ENCODE measurements at regions not wholly inside any gene's neighbourhood (a gene's known extent, or its start where the extent isn't known, plus 50 kb on each side); places are given as distances from the start of the nearest gene placed in this dataset.
"Not testable (repeated sequence)": the region's sequence is repeated elsewhere in the genome, so short reads cannot be mapped to it uniquely, and the experiment has no call there.

DNA sequence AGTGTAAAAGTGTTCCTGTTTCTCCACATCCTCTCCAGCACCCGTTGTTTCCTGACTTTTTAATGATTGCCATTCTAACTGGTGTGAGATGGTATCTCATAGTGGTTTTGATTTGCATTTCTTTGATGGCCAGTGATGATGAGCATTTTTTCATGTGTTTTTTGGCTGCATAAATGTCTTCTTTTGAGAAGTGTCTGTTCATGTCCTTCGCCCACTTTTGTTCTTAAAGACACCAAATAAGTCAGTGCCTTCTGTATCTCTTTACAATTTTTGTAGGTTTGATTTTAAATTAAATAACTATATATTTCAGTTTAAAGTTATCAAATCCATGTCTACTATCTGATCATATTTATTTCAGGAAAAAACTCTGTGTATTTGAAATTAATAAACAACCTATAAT lies 202.4 kb upstream of the ZNF322 start:
- H4K8ac ChIP-seq (replicated peaks; ENCODE audit: insufficient read length, low read depth, low read length); H3K27me3 ChIP-seq (ENCODE audit: insufficient read depth, low read length); H2BK12ac ChIP-seq (ENCODE audit: insufficient read length, low read depth, low read length); H3K79me2 ChIP-seq (ENCODE audit: insufficient read depth, low read length); H3K4me2 ChIP-seq (ENCODE audit: insufficient read depth, insufficient read length, low read length); H3K27me3 Mint-ChIP-seq (ENCODE audit: low read depth); H3K27ac ChIP-seq (ENCODE audit: insufficient read length, low read depth, low read length); H2BK20ac ChIP-seq (ENCODE audit: low read depth, low read length, poor library complexity, severe bottlenecking); H3K4me1 Mint-ChIP-seq; H3K4me1 ChIP-seq (ENCODE audit: insufficient read depth, low read length); H2BK15ac ChIP-seq (ENCODE audit: low read depth, low read length); H2AK5ac ChIP-seq (ENCODE audit: insufficient read length, low read length); H3K79me1 ChIP-seq (ENCODE audit: insufficient read depth, low read depth, low read length, poor library complexity, severe bottlenecking); H3K4me3 Mint-ChIP-seq; DNase-seq; H2BK5ac ChIP-seq (ENCODE audit: insufficient read length, low read length); H2AFZ ChIP-seq (ENCODE audit: low read length); H3K9me3 ChIP-seq (ENCODE audit: control insufficient read depth, low read depth, low read length); H3K9ac ChIP-seq (ENCODE audit: extremely low read depth, insufficient read length, low read length); H3K36me3 Mint-ChIP-seq (ENCODE audit: insufficient read depth in 1 of 3, low read depth in 3 of 3); H3K56ac ChIP-seq (ENCODE audit: insufficient read length, low read depth, low read length); H4K20me1 ChIP-seq (ENCODE audit: control insufficient read depth, insufficient read depth, insufficient read length); H3K14ac ChIP-seq (ENCODE audit: insufficient read depth, low read length); H3K9me3 Mint-ChIP-seq; H3K23me2 ChIP-seq (ENCODE audit: insufficient read length, low read depth, low read length, poor library complexity, severe bottlenecking); H4K5ac ChIP-seq (ENCODE audit: insufficient read length, low read depth, low read length); H3K23ac ChIP-seq (ENCODE audit: insufficient read length, low read depth, low read length); H3K27ac Mint-ChIP-seq; H2BK120ac ChIP-seq (ENCODE audit: low read depth, low read length, poor library complexity, severe bottlenecking); H3K4ac ChIP-seq (ENCODE audit: low read depth, low read length); H3T11ph ChIP-seq (ENCODE audit: low read length); H3K18ac ChIP-seq (ENCODE audit: insufficient read length, low read depth, low read length); H4K91ac ChIP-seq (ENCODE audit: insufficient read length, low read depth, low read length): not testable (repeated sequence)
- no CpG with 5 or more reads among the region's 2 CpGs for WGBS (ENCODE audit: extremely low coverage, insufficient read length, low lambda C conversion rate)

DNA sequence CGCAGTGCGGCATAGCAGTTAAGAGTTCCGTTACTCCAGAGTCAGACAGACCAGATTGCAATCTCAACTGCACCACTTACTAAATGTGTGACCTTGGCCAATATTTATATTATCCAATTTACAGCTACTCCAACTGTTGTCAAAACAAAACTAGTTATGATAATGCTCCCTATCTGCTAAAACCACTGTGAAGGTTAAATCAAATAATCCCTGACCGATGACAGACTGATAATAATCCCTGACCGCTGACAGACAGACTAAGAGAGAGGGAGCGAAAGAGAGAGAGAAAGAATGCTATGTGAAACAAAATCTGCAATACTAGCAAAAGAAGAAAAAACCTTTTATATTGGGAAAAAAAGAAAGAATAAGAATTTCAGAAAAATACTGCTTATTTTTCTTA lies 204.1 kb upstream of the ZNF322 start:
- not testable (repeated sequence) for H3K56ac ChIP-seq (ENCODE audit: insufficient read length, low read depth, low read length); H3K27me3 Mint-ChIP-seq (ENCODE audit: low read depth); H2AK5ac ChIP-seq (ENCODE audit: insufficient read length, low read length); H3K14ac ChIP-seq (ENCODE audit: insufficient read depth, low read length); H2BK120ac ChIP-seq (ENCODE audit: low read depth, low read length, poor library complexity, severe bottlenecking); H2AFZ ChIP-seq (ENCODE audit: low read length); H3K79me2 ChIP-seq (ENCODE audit: insufficient read depth, low read length); H3T11ph ChIP-seq (ENCODE audit: low read length); H4K20me1 ChIP-seq (ENCODE audit: control insufficient read depth, insufficient read depth, insufficient read length); H3K27ac ChIP-seq (ENCODE audit: insufficient read length, low read depth, low read length); DNase-seq; H3K4me1 Mint-ChIP-seq; H3K23ac ChIP-seq (ENCODE audit: insufficient read length, low read depth, low read length); H4K8ac ChIP-seq (replicated peaks; ENCODE audit: insufficient read length, low read depth, low read length); H4K91ac ChIP-seq (ENCODE audit: insufficient read length, low read depth, low read length); H2BK15ac ChIP-seq (ENCODE audit: low read depth, low read length); H3K4me1 ChIP-seq (ENCODE audit: insufficient read depth, low read length); H3K4me3 Mint-ChIP-seq; H3K27ac Mint-ChIP-seq; H3K4ac ChIP-seq (ENCODE audit: low read depth, low read length); H2BK20ac ChIP-seq (ENCODE audit: low read depth, low read length, poor library complexity, severe bottlenecking); H2BK5ac ChIP-seq (ENCODE audit: insufficient read length, low read length); H3K36me3 Mint-ChIP-seq (ENCODE audit: insufficient read depth in 1 of 3, low read depth in 3 of 3); H3K9me3 Mint-ChIP-seq; H3K9me3 ChIP-seq (ENCODE audit: control insufficient read depth, low read depth, low read length); H4K5ac ChIP-seq (ENCODE audit: insufficient read length, low read depth, low read length); H3K9ac ChIP-seq (ENCODE audit: extremely low read depth, insufficient read length, low read length); H3K18ac ChIP-seq (ENCODE audit: insufficient read length, low read depth, low read length); H3K4me2 ChIP-seq (ENCODE audit: insufficient read depth, insufficient read length, low read length); H2BK12ac ChIP-seq (ENCODE audit: insufficient read length, low read depth, low read length); H3K79me1 ChIP-seq (ENCODE audit: insufficient read depth, low read depth, low read length, poor library complexity, severe bottlenecking); H3K27me3 ChIP-seq (ENCODE audit: insufficient read depth, low read length); H3K23me2 ChIP-seq (ENCODE audit: insufficient read length, low read depth, low read length, poor library complexity, severe bottlenecking)
- WGBS (ENCODE audit: extremely low coverage, insufficient read length, low lambda C conversion rate): no CpG with 5 or more reads among the region's 6 CpGs
